22Rv1 (cell line): ENCODE measurements at regions not wholly inside any gene's neighbourhood (a gene's known extent, or its start where the extent isn't known, plus 50 kb on each side); places are given as distances from the start of the nearest gene placed in this dataset.

ENCODE experiments used
- ZFX ChIP-seq: fragments of 450-650 bp; IDR thresholded peaks from 2 replicates; pipeline ENCODE4 v1.6.1; 2017; ENCODE audit warnings: antibody characterized with exemption, borderline replicate concordance
- TF ChIP-seq, protein P1 (sequence below): fragments of 450-650 bp; IDR thresholded peaks from 2 replicates; pipeline ENCODE4 v1.5.1; 2017; ENCODE audit warnings: mild to moderate bottlenecking

DNA sequence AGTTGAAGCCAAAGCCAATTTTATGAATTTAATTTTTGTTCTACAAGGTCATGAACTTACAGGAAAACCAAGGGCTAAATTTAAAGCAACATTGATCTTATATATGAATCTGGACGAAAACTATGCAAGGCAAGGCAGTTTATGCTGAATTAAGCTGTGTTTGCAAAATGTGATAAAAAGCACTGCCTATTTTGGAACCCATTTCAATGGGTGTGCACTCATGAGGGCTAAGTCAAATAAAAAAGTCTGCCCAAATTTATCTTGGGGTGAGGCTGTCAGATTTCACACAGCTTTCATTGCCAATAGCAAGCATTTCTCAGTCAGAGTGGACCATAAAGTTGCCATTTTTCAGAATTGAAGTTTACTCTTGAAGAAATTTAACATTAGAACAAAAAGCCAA lies 199.9 kb downstream of the LURAP1L start:
- TF ChIP-seq, protein P1, sequence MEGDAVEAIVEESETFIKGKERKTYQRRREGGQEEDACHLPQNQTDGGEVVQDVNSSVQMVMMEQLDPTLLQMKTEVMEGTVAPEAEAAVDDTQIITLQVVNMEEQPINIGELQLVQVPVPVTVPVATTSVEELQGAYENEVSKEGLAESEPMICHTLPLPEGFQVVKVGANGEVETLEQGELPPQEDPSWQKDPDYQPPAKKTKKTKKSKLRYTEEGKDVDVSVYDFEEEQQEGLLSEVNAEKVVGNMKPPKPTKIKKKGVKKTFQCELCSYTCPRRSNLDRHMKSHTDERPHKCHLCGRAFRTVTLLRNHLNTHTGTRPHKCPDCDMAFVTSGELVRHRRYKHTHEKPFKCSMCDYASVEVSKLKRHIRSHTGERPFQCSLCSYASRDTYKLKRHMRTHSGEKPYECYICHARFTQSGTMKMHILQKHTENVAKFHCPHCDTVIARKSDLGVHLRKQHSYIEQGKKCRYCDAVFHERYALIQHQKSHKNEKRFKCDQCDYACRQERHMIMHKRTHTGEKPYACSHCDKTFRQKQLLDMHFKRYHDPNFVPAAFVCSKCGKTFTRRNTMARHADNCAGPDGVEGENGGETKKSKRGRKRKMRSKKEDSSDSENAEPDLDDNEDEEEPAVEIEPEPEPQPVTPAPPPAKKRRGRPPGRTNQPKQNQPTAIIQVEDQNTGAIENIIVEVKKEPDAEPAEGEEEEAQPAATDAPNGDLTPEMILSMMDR = no peak
- TF ChIP-seq ZFX = no peak
